ENCODE measurements at regions not wholly inside any gene's neighbourhood (a gene's known extent, or its start where the extent isn't known, plus 50 kb on each side); places are given as distances from the start of the nearest gene placed in this dataset.

- no peak overlapping the region for H3K27ac Mint-ChIP-seq
- H3K27me3 Mint-ChIP-seq (ENCODE audit: insufficient read depth): peaks cover 10% of the 10 kb centered on the region; the same call in 1 of the 2 replicates
- no peak for DNase-seq
Measured at GRCh38 chr9:13377171-13377925, 97.9 kb upstream of the MPDZ start.

GRCh38 chr9:13372510-13372909 is 93.0 kb upstream of the MPDZ start:
- Mint-ChIP-seq H3K4me3 (no peak overlapping the region), H3K27ac (no peak overlapping the region), H3K4me1 (ENCODE audit: low read depth) (no peaks in the 10 kb centered on the region), H3K36me3 (ENCODE audit: low read depth) (no peaks in the 10 kb centered on the region), H3K27me3 (ENCODE audit: insufficient read depth) (peaks cover 19% of the 10 kb centered on the region; the same call in 1 of the 2 replicates), H3K9me3 (no peaks in the 10 kb centered on the region)
- DNase-seq: no peak
- TF ChIP-seq CTCF (IDR thresholded peaks at IDR 0.05): no peak

More at GRCh38 chr9:13377171-13377925, 97.9 kb upstream of the MPDZ start:
- no peak overlapping the region for H3K4me3 Mint-ChIP-seq
- H3K9me3 Mint-ChIP-seq: no peaks in the 10 kb centered on the region
- TF ChIP-seq CTCF (IDR thresholded peaks at IDR 0.05): no peak
- H3K4me1 Mint-ChIP-seq (ENCODE audit: low read depth): no peaks in the 10 kb centered on the region
- no peaks in the 10 kb centered on the region for H3K36me3 Mint-ChIP-seq (ENCODE audit: low read depth)

GRCh38 chr9:13369431-13369830 is 89.9 kb upstream of the MPDZ start:
- TF ChIP-seq CTCF (IDR thresholded peaks at IDR 0.05): no peak
- Mint-ChIP-seq H3K4me3 (no peak overlapping the region), H3K9me3 (no peaks in the 10 kb centered on the region)

GRCh38 chr9:13367784-13368183 is 88.3 kb upstream of the MPDZ start:
- DNase-seq: no peak
- Mint-ChIP-seq H3K27ac (no peak overlapping the region), H3K4me1 (ENCODE audit: low read depth) (no peaks in the 10 kb centered on the region), H3K9me3 (no peaks in the 10 kb centered on the region), H3K36me3 (ENCODE audit: low read depth) (no peaks in the 10 kb centered on the region), H3K4me3 (no peak overlapping the region), H3K27me3 (ENCODE audit: insufficient read depth) (peaks cover 16% of the 10 kb centered on the region; the same call in 1 of the 2 replicates)
- TF ChIP-seq CTCF (IDR thresholded peaks at IDR 0.05): no peak

More at GRCh38 chr9:13369431-13369830, 89.9 kb upstream of the MPDZ start:
- Mint-ChIP-seq H3K27me3 (ENCODE audit: insufficient read depth) (peaks cover 16% of the 10 kb centered on the region; the same call in 1 of the 2 replicates), H3K4me1 (ENCODE audit: low read depth) (no peaks in the 10 kb centered on the region), H3K27ac (no peak overlapping the region), H3K36me3 (ENCODE audit: low read depth) (no peaks in the 10 kb centered on the region)
- DNase-seq: no peak

GRCh38 chr9:13364271-13365000 is 84.9 kb upstream of the MPDZ start:
- H3K9me3 Mint-ChIP-seq: no peaks in the 10 kb centered on the region
- no peak for TF ChIP-seq CTCF (IDR thresholded peaks at IDR 0.05)
- H3K36me3 Mint-ChIP-seq (ENCODE audit: low read depth): no peaks in the 10 kb centered on the region
- peaks cover 11% of the 10 kb centered on the region; the same call in 1 of the 2 replicates for H3K27me3 Mint-ChIP-seq (ENCODE audit: insufficient read depth)
- H3K4me1 Mint-ChIP-seq (ENCODE audit: low read depth): peaks cover 7% of the 10 kb centered on the region
- no peak overlapping the region for H3K4me3 Mint-ChIP-seq
- no peak overlapping the region for H3K27ac Mint-ChIP-seq
- DNase-seq: no peak
